LNCaP clone FGC (cell line): ENCODE measurements at regions not wholly inside any gene's neighbourhood (a gene's known extent, or its start where the extent isn't known, plus 50 kb on each side); places are given as distances from the start of the nearest gene placed in this dataset.

Source experiments
- DNase-seq: peaks from one replicate; pipeline ENCODE4 v3.0.0-alpha.2; 2011; ENCODE audit warnings: low read depth
- H3K4me3 ChIP-seq: 2 replicates; pipeline ENCODE4 v1.5.1; 2011; ENCODE audit warnings: mild to moderate bottlenecking, low read depth, low read length, control low read depth
- CTCF ChIP-seq: IDR thresholded peaks from 2 replicates; pipeline ENCODE4 v1.5.1; 2012; ENCODE audit warnings: mild to moderate bottlenecking; ENCODE audit not compliant: control insufficient read depth, insufficient read depth; ENCODE audit errors: extremely low read depth

- no peak overlapping the region for H3K4me3 ChIP-seq
- no peak for TF ChIP-seq CTCF
- no peak for DNase-seq
These were observed 1123.8 kb upstream of the CDH6 start for GRCh38 chr5:30069441-30070263.

- no peak overlapping the region for H3K4me3 ChIP-seq
- TF ChIP-seq CTCF, result no peak
- DNase-seq, result no peak
These were observed 1130.0 kb upstream of the CDH6 start for GRCh38 chr5:30063503-30063902.

GRCh38 chr5:30051976-30052375, 1141.5 kb upstream of the CDH6 start:
- no peak for TF ChIP-seq CTCF
- DNase-seq, result no peak
- H3K4me3 ChIP-seq, result no peak overlapping the region

- H3K4me3 ChIP-seq, result no peak overlapping the region
- no peak for TF ChIP-seq CTCF
- DNase-seq, result no peak
These were observed 1143.2 kb upstream of the CDH6 start for GRCh38 chr5:30050056-30050815.

GRCh38 chr5:30042677-30043076, 1150.8 kb upstream of the CDH6 start:
- H3K4me3 ChIP-seq, result no peak overlapping the region
- DNase-seq, result no peak
- no peak for TF ChIP-seq CTCF

GRCh38 chr5:30041831-30042385, 1151.6 kb upstream of the CDH6 start:
- TF ChIP-seq CTCF, result no peak
- DNase-seq, result no peak
- no peak overlapping the region for H3K4me3 ChIP-seq
